Activated CD4-positive, alpha-beta T cell treated with anti-CD3 and anti-CD28 coated beads, Interleukin-2, amount 10 ng/mL, durations not matched to agents 7 days and 5 days (primary cell): ENCODE measurements at regions not wholly inside any gene's neighbourhood (a gene's known extent, or its start where the extent isn't known, plus 50 kb on each side); places are given as distances from the start of the nearest gene placed in this dataset.

Experiments used
- CTCF ChIA-PET: fragments of 350-600 bp; sonication (Branson Sonifier 250); formaldehyde crosslinking; loops from one replicate; lab custom pipeline; 2021; ENCODE audit warnings: antibody characterized with exemption; lab: Charles Lee
- POLR2A ChIA-PET: fragments of 350-600 bp; sonication (Branson Sonifier 250); formaldehyde crosslinking; loops from one replicate; lab custom pipeline; 2021; ENCODE audit warnings: antibody characterized with exemption; lab: Charles Lee
- DNase-seq: peaks from one replicate; pipeline ENCODE4 v3.0.0-alpha.2; 2020
- H3K27ac Mint-ChIP-seq: one replicate; pipeline ENCODE4 v1.8.0; 2021; ENCODE audit warnings: mild to moderate bottlenecking, moderate library complexity, mixed read lengths
- H3K27me3 Mint-ChIP-seq: one replicate; pipeline ENCODE4 v1.8.0; 2021; ENCODE audit warnings: mixed read lengths
- H3K36me3 Mint-ChIP-seq: one replicate; pipeline ENCODE4 v1.8.0; 2021; ENCODE audit warnings: low read depth, mixed read lengths
- H3K4me1 Mint-ChIP-seq: one replicate; pipeline ENCODE4 v1.8.0; 2021; ENCODE audit warnings: mixed read lengths
- H3K4me3 Mint-ChIP-seq: one replicate; pipeline ENCODE4 v1.8.0; 2021; ENCODE audit warnings: mild to moderate bottlenecking, moderate library complexity, mixed read lengths
- H3K9me3 Mint-ChIP-seq: one replicate; pipeline ENCODE4 v1.8.0; 2021; ENCODE audit warnings: mixed read lengths

DNA sequence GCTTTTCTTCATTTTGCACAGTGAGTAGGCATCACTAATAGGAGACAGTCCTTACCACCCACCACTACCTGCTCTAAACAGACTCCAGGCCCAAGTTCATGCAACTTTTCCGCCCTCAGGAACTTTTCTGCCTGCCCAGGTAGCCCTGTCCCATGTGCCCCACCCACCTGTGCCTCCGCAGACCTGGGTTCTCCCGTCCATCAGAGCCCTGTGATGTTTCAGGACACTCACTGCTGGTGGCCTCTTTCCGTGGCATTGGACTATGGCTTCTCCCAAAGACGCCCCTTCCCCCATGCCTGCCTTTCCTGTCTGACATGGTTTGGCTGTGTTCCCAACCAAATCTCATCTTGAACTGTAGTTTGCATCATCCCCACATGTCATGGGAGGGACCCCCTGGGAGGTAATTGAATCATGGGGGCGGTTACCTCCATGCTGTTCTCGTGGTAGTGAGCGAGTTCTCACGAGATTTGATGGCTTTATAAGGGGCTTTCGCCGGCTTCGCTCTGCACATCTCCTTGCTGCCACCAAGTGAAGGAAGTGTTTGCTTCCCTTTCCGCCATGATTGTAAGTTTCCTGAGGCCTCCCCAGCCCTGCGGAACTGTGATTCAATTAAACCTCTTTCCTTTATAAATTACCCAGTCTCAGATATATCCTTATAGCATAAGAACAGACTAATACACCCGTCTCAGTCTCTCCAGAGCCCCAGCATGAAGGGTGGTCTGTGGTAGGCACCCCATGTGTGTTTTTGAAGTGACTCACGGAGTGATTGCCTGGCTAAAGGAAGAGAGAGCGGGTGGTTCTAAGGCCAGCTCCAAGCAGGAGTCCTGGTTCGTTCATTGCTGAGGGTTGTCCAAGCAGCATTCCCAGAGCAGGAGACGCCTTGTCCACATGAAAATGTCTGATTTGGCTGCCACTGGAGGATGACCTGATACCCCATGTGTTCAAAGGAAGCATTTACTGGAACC, 86.0 kb upstream of the ZBTB40 start:
- Mint-ChIP-seq H3K9me3 (no peaks in the 10 kb centered on the region), H3K36me3 (no peaks in the 10 kb centered on the region)

DNA sequence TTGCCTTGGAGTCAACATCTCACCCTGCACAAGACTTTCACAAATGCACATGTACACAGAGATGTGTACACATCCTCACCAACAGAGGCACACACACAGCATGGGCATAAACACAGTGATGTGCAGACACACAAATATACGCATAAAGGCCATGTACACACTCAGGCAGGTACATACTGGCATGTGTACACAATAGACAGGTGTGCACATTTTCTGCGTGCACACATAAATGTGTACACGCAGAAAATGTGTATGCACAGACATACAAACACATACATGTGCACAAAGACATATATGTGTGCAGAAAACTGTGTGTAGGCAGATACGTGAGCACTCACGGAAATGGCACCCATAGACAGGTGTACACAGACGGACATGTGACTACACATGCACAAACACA, 85.3 kb upstream of the ZBTB40 start:
- POLR2A ChIA-PET: no interaction called here
- Mint-ChIP-seq H3K4me1 (no peaks in the 10 kb centered on the region), H3K27ac (no peak overlapping the region), H3K4me3 (no peak overlapping the region), H3K27me3 (peaks cover 9% of the 10 kb centered on the region), H3K9me3 (no peaks in the 10 kb centered on the region), H3K36me3 (no peaks in the 10 kb centered on the region)
- CTCF ChIA-PET: no interaction called here
- DNase-seq: no peak

More for the DNA sequence above, 86.0 kb upstream of the ZBTB40 start:
- Mint-ChIP-seq H3K27ac (no peak overlapping the region), H3K4me3 (no peak overlapping the region), H3K4me1 (no peaks in the 10 kb centered on the region), H3K27me3 (peaks cover 12% of the 10 kb centered on the region)
- no peak for DNase-seq
- POLR2A ChIA-PET: no interaction called here
- CTCF ChIA-PET: interaction anchor here (0.5 kb wide), 1 partner anchor 519 kb away, joined by 3 read pairs; no protein-coding TSS in a partner anchor

DNA sequence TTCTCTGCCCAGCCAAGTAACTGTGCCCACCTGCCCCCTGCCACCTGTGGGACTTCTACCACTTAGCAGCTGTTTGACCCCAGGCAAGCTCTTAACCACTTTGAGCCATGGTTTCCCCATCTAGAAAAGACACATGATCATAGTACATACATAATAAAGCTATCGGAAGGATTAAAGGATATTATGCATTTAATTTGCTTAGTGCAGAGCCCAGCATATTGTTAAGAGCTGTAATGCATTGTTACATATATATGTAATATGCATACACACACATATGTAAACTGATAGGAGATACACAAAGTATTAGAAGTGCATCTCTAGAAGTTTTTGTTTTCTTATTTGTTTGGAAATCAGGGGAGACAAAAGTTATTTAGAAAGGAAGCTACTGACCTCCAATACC, 83.5 kb upstream of the ZBTB40 start:
- no peaks in the 10 kb centered on the region for H3K36me3 Mint-ChIP-seq

DNA sequence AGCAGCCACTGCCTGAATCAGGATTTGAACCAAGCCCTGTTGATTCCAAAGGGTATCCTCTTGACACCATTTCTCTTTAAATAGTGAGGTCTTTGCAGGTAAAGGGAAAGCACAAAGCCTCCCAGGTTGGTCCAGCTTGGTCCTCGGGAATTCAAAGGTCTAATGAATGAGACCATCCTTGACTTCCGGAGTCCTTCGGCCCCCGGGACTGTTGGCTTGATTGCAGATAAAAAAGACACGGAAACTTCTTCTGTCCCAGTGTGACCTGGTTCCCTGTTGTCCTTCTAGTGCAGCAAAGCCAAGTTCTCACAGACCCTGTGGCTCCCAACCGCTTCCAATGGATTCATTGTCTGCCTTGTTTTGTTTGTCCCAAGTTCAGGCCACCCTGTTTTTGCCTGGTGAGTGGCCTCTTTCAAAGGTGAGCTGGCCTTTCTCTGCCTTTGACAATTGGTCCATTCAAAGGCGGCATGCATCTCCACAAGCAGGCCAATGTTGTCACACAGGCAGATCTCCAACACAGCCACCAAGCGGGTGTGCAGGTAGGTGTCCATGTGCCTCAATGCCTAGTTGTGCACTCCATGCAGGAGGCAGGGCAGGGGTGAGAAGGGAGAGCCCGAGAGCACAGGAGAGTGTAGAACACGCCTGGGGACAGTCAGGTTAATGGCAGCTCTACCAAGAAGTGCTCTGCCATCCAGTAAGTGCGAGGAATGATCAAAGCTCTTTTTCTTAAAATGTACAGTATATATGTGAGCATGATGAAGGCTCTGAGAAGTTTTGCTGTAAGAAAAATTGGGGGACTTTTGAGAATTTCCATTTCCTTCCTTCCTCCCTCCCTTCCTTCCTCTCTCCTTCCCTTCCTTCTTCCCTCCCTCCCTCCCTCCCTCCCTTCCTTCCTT, 82.1 kb upstream of the ZBTB40 start:
- CTCF ChIA-PET: no interaction called here
- Mint-ChIP-seq H3K27me3 (peaks cover 7% of the 10 kb centered on the region), H3K4me3 (no peak overlapping the region), H3K36me3 (no peaks in the 10 kb centered on the region), H3K27ac (no peak overlapping the region), H3K9me3 (peaks cover 2% of the 10 kb centered on the region), H3K4me1 (no peaks in the 10 kb centered on the region)
- POLR2A ChIA-PET: interaction anchor here (0.6 kb wide), 1 partner anchor 78 kb away, joined by 5 read pairs; no protein-coding TSS in a partner anchor
- no peak for DNase-seq

More for the DNA sequence above, 83.5 kb upstream of the ZBTB40 start:
- Mint-ChIP-seq H3K4me3 (no peak overlapping the region), H3K9me3 (no peaks in the 10 kb centered on the region), H3K27me3 (peaks cover 10% of the 10 kb centered on the region), H3K27ac (no peak overlapping the region), H3K4me1 (no peaks in the 10 kb centered on the region)
- DNase-seq: no peak
- ChIA-PET CTCF (no interaction called here), POLR2A (no interaction called here)

- Mint-ChIP-seq H3K27ac (peak overlapping the region; percentile 17), H3K4me3 (no peak overlapping the region), H3K27me3 (peaks cover 7% of the 10 kb centered on the region), H3K36me3 (no peaks in the 10 kb centered on the region), H3K9me3 (peaks cover 2% of the 10 kb centered on the region), H3K4me1 (no peaks in the 10 kb centered on the region)
- POLR2A ChIA-PET: interaction anchor here (0.6 kb wide), 1 partner anchor 77 kb away, joined by 5 read pairs; no protein-coding TSS in a partner anchor
- CTCF ChIA-PET: no interaction called here
- DNase-seq: no peak
These were observed 81.5 kb upstream of the ZBTB40 start for GRCh38 chr1:22370190-22370498.

GRCh38 chr1:22371408-22371807, 80.2 kb upstream of the ZBTB40 start:
- no peak overlapping the region for H3K4me3 Mint-ChIP-seq
- peaks cover 2% of the 10 kb centered on the region for H3K9me3 Mint-ChIP-seq
- peaks cover 7% of the 10 kb centered on the region for H3K27me3 Mint-ChIP-seq
- DNase-seq: no peak
- ChIA-PET CTCF (no interaction called here), POLR2A (no interaction called here)
- H3K4me1 Mint-ChIP-seq: no peaks in the 10 kb centered on the region
- H3K27ac Mint-ChIP-seq: no peak overlapping the region
- H3K36me3 Mint-ChIP-seq: no peaks in the 10 kb centered on the region

- DNase-seq: no peak
- CTCF ChIA-PET: no interaction called here
- no peaks in the 10 kb centered on the region for H3K4me1 Mint-ChIP-seq
- peaks cover 2% of the 10 kb centered on the region for H3K9me3 Mint-ChIP-seq
- no peak overlapping the region for H3K27ac Mint-ChIP-seq
- no peaks in the 10 kb centered on the region for H3K36me3 Mint-ChIP-seq
- H3K4me3 Mint-ChIP-seq: no peak overlapping the region
- POLR2A ChIA-PET: no interaction called here
- H3K27me3 Mint-ChIP-seq: peaks cover 5% of the 10 kb centered on the region
These were observed 78.4 kb upstream of the ZBTB40 start for GRCh38 chr1:22373252-22373651.

- POLR2A ChIA-PET: no interaction called here
- Mint-ChIP-seq H3K36me3 (no peaks in the 10 kb centered on the region), H3K27ac (no peak overlapping the region), H3K9me3 (peaks cover 2% of the 10 kb centered on the region), H3K27me3 (peaks cover 5% of the 10 kb centered on the region), H3K4me1 (no peaks in the 10 kb centered on the region), H3K4me3 (no peak overlapping the region)
- CTCF ChIA-PET: no interaction called here
- DNase-seq: no peak
These were observed 77.7 kb upstream of the ZBTB40 start for GRCh38 chr1:22374001-22374400.

DNA sequence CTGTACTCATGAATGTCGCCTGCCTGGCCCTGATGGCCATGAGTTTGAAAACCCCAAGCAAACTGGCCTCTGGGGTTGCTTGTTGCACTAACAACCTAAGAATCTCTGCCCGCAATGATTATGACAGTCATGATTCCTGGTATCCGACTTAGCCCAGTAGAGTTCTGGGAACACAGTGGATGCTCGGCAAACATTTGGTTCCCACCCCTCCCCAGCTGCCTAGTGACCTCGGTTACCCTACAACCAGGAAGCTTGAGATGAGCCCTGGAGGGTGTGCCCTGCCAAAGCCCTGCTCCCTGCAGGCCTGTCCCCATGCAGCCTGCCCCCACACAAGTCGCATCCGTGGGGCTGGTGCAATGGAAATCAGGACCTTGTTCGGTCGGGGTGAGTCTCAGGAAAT, 76.0 kb upstream of the ZBTB40 start:
- ChIA-PET CTCF (no interaction called here), POLR2A (no interaction called here)
- peaks cover 2% of the 10 kb centered on the region for H3K9me3 Mint-ChIP-seq

GRCh38 chr1:22376001-22376400, 75.7 kb upstream of the ZBTB40 start:
- POLR2A ChIA-PET: no interaction called here
- DNase-seq: no peak
- peaks cover 2% of the 10 kb centered on the region for H3K9me3 Mint-ChIP-seq
- H3K4me3 Mint-ChIP-seq: no peak overlapping the region
- H3K27me3 Mint-ChIP-seq: peaks cover 2% of the 10 kb centered on the region
- H3K27ac Mint-ChIP-seq: no peak overlapping the region
- H3K36me3 Mint-ChIP-seq: no peaks in the 10 kb centered on the region
- CTCF ChIA-PET: no interaction called here
- no peaks in the 10 kb centered on the region for H3K4me1 Mint-ChIP-seq

More for the DNA sequence above, 76.0 kb upstream of the ZBTB40 start:
- no peaks in the 10 kb centered on the region for H3K36me3 Mint-ChIP-seq
- DNase-seq: no peak
- H3K27me3 Mint-ChIP-seq: peaks cover 2% of the 10 kb centered on the region
- H3K27ac Mint-ChIP-seq: no peak overlapping the region
- H3K4me3 Mint-ChIP-seq: no peak overlapping the region
- H3K4me1 Mint-ChIP-seq: no peaks in the 10 kb centered on the region

DNA sequence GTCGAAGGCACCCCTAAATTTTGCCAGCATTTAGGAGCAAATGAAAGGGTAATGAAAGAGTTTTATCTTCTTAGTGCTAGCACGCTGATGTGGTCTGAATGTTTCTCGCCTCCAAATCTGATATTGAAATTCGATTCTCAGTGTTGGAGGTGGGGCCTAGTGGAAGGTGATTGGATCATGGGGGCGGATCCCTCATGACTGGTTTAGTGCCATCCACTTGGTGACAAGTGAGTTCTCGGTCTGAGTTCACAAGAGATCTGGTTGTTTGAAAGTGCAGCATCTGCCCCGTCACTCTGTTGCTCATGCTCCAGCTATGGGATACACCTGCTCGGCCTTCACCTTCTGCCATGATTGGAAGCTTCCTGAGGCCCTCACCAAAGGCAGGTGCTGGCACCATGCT, 75.1 kb upstream of the ZBTB40 start:
- ChIA-PET POLR2A (no interaction called here), CTCF (no interaction called here)
- no peak overlapping the region for H3K4me3 Mint-ChIP-seq
- no peaks in the 10 kb centered on the region for H3K4me1 Mint-ChIP-seq
- DNase-seq: no peak
- peaks cover 2% of the 10 kb centered on the region for H3K9me3 Mint-ChIP-seq
- H3K27ac Mint-ChIP-seq: no peak overlapping the region
- H3K36me3 Mint-ChIP-seq: no peaks in the 10 kb centered on the region
- peaks cover 2% of the 10 kb centered on the region for H3K27me3 Mint-ChIP-seq

GRCh38 chr1:22376976-22377375, 74.7 kb upstream of the ZBTB40 start:
- POLR2A ChIA-PET: no interaction called here
- CTCF ChIA-PET: no interaction called here
- no peak for DNase-seq
- no peak overlapping the region for H3K4me3 Mint-ChIP-seq
- H3K4me1 Mint-ChIP-seq: no peaks in the 10 kb centered on the region
- peaks cover 2% of the 10 kb centered on the region for H3K27me3 Mint-ChIP-seq
- H3K9me3 Mint-ChIP-seq: peaks cover 2% of the 10 kb centered on the region
- no peaks in the 10 kb centered on the region for H3K36me3 Mint-ChIP-seq
- H3K27ac Mint-ChIP-seq: no peak overlapping the region

DNA sequence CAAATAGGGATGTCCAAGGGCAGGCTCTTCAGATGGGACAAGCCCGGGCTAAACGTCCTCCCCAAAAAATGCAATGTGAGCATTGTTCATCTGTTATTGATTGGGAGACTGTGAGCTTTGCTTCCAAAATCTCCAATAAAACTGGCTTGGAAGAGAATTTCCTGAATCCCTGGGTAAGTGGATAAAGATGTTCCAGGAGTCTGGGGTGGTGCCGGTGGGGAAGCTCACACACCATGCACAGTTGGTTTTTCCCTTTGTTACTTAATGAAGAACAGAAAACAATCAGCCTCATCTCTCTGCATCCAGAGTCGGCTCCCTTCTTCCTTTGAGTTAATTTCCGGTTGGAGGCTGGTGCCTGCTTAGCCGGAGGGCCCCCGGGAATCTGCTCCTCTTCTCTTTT, 72.1 kb upstream of the ZBTB40 start:
- Mint-ChIP-seq H3K27ac (no peak overlapping the region), H3K36me3 (no peaks in the 10 kb centered on the region), H3K4me1 (no peaks in the 10 kb centered on the region), H3K9me3 (no peaks in the 10 kb centered on the region), H3K27me3 (peaks cover 1% of the 10 kb centered on the region), H3K4me3 (no peak overlapping the region)
- ChIA-PET POLR2A (no interaction called here), CTCF (no interaction called here)
- no peak for DNase-seq
